ENCODE measurements at regions not wholly inside any gene's neighbourhood (a gene's known extent, or its start where the extent isn't known, plus 50 kb on each side); places are given as distances from the start of the nearest gene placed in this dataset.
"Not testable (repeated sequence)": the region's sequence is repeated elsewhere in the genome, so short reads cannot be mapped to it uniquely, and the experiment has no call there.

GRCh38 chr1:166675213-166675612 is 164.1 kb upstream of the POGK start:
- ChIA-PET POLR2A (ENCODE audit: low non-redundant PET) (no interaction called here), CTCF (interaction anchor here (0.6 kb wide), 1 partner anchor 47 kb away, joined by 5 read pairs; no protein-coding TSS in a partner anchor)
- no peak overlapping the region for H3K27ac ChIP-seq
- TF ChIP-seq CTCF (conservative IDR thresholded peaks at IDR 0.05; ENCODE audit: low read depth), result no peak
- no peak for DNase-seq (ENCODE audit: low spot score)

- ChIA-PET CTCF (interaction anchor here (0.6 to 0.8 kb wide), 2 partner anchors 323 to 406 kb away, joined by 3 to 4 read pairs; no protein-coding TSS in a partner anchor), POLR2A (ENCODE audit: low non-redundant PET) (no interaction called here)
- no peak for TF ChIP-seq CTCF (conservative IDR thresholded peaks at IDR 0.05; ENCODE audit: low read depth)
- DNase-seq (ENCODE audit: low spot score), result no peak
- H3K27ac ChIP-seq, result no peak overlapping the region
Measured at GRCh38 chr1:166676981-166677380, 162.3 kb upstream of the POGK start.

GRCh38 chr1:166679369-166679768 is 159.9 kb upstream of the POGK start:
- CTCF ChIA-PET, result interaction anchor here (0.6 kb wide), 1 partner anchor 42 kb away, joined by 3 read pairs; no protein-coding TSS in a partner anchor
- no peak for DNase-seq (ENCODE audit: low spot score)
- no peak overlapping the region for H3K27ac ChIP-seq
- POLR2A ChIA-PET (ENCODE audit: low non-redundant PET), result no interaction called here
- TF ChIP-seq CTCF (conservative IDR thresholded peaks at IDR 0.05; ENCODE audit: low read depth), result no peak

GRCh38 chr1:166682588-166682987 is 156.7 kb upstream of the POGK start:
- no peak for TF ChIP-seq CTCF (conservative IDR thresholded peaks at IDR 0.05; ENCODE audit: low read depth)
- ChIA-PET POLR2A (ENCODE audit: low non-redundant PET) (no interaction called here), CTCF (interaction anchor here (0.7 kb wide), 1 partner anchor 8 kb away, joined by 4 read pairs; no protein-coding TSS in a partner anchor)
- no peak for DNase-seq (ENCODE audit: low spot score)
- H3K27ac ChIP-seq, result no peak overlapping the region

- CTCF ChIA-PET; POLR2A ChIA-PET (ENCODE audit: low non-redundant PET); H3K27ac ChIP-seq; DNase-seq (ENCODE audit: low spot score): not testable (repeated sequence)
Measured at GRCh38 chr1:166684669-166685068, 154.6 kb upstream of the POGK start.

GRCh38 chr1:166685200-166685599 is 154.1 kb upstream of the POGK start:
- DNase-seq (ENCODE audit: low spot score), result no peak
- no peak overlapping the region for H3K27ac ChIP-seq
- ChIA-PET CTCF (no interaction called here), POLR2A (ENCODE audit: low non-redundant PET) (no interaction called here)
- TF ChIP-seq CTCF (conservative IDR thresholded peaks at IDR 0.05; ENCODE audit: low read depth), result no peak

- POLR2A ChIA-PET (ENCODE audit: low non-redundant PET); CTCF ChIA-PET; H3K27ac ChIP-seq; DNase-seq (ENCODE audit: low spot score): not testable (repeated sequence)
Measured at GRCh38 chr1:166685891-166686290, 153.4 kb upstream of the POGK start.

- H3K27ac ChIP-seq; POLR2A ChIA-PET (ENCODE audit: low non-redundant PET); DNase-seq (ENCODE audit: low spot score): not testable (repeated sequence)
- CTCF ChIA-PET, result interaction anchor here (0.7 to 0.8 kb wide), 2 partner anchors 8 to 1561 kb away, joined by 4 to 5 read pairs; no protein-coding TSS in a partner anchor
Measured at GRCh38 chr1:166690596-166690995, 148.7 kb upstream of the POGK start.

Measured in RWPE1 (cell line).